ENCODE measurements at regions not wholly inside any gene's neighbourhood (a gene's known extent, or its start where the extent isn't known, plus 50 kb on each side); places are given as distances from the start of the nearest gene placed in this dataset.

DNA sequence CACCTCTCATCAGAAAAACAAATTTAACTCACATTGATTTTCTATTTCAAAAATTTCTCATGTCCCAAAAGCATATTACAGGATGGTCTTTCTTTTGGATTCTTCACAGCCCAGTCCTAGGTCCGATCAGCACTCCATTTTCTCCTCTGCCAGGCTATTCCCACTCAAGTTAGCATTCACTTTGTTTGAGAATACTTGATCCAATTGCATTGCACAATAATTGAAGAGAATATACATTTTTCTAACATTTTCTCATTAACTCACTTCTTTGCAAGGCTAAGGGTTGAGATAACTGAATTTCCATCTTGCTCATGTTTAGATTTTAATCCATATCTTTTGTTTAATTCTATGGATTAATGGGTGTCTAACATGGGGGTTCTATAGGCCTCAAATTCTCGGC is 716.1 kb downstream of the QKI start:
- DNase-seq, result no peak

DNA sequence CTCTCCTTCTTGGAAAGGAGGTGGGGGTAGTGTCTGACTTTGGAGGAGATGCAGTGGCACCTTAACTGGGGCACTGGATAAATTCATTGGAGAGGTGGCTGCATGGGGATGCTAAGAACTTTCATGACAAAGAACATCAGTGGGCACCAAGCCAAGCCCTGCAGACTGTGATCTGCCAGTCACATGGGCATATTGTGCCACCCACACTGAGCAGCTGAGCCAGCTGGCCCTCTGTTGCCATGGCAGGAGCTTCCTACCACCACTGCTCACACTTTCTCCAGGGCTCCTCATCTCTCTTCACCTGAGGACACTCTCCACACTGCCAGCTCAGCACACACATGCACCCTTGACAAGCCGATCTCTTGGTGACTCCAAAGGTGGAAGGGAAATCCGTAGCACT is 715.6 kb downstream of the QKI start:
- DNase-seq, result no peak

DNA sequence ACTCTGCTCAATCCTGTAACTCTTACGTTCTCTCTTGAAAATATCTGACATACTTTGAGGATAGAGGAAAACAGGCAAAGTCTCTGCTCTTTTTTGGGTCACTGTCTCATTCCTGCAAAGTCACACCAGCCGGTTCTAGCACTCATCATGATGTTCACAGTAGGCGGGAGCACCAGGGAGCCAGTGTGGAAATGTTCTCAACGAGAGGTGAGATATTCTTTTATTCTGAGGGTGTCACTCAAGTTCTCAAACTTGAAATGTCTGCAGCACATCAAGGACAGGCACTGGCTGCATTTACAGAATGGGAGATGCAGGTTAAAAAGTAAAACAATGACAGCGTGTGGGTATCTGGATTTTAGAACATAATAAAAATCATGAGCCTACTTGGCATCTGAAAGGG is 714.7 kb downstream of the QKI start:
- DNase-seq, result no peak

DNA sequence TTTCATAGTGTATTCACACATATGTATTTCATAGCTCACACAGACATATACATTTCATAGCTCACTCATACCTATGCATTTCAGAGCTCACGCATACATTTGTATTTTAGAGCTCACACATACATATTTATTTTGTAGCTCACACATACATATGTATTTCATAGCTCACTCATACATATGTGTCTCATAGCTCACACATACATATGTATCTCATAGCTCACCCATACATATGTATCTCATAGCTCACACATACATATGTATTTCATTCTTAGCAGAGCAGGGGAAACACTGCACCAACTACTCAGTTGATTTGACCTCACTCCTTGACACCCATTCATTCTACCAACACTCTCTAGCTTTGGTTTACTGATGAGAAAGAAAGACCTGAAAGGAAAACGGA is 713.6 kb downstream of the QKI start:
- DNase-seq, result no peak

DNA sequence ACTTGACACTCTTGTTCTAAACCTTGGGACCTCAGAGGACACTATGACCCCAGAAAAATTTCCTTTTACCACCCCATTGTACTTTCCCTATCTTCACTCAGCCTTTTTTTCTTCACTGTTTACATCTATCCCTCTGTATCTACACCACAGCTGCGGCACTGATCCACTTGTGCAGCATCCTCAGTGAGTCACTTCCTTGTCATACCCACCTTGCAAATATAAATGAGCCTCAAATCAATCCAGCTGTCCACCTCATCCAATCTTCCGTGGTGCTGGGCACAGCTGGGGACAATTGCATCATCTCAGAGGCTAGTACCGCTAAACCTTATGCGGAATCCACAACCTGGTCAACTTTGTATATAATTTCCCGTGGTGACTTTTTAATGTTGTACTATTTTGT is 710.5 kb downstream of the QKI start:
- no peak for DNase-seq

DNA sequence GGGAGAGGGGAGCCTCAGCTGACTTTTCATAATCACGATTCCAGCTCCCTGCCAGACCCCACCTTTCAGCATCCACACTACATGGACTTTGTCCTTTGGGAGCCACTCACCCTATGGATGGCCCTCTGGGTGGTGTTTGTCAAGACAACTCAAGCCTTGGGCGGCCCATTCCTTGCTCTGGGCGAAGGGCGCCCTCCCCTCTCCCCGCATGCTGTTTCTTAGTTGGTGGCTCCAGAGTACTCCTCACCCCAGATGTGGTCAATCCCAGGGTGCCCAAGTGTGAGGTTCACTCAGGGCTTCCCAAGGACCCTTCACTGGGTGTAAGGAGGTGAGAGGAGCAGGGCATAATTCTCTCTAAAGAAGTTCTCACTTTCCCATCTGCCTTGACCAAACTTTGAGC is 710.0 kb downstream of the QKI start:
- no peak for DNase-seq

DNA sequence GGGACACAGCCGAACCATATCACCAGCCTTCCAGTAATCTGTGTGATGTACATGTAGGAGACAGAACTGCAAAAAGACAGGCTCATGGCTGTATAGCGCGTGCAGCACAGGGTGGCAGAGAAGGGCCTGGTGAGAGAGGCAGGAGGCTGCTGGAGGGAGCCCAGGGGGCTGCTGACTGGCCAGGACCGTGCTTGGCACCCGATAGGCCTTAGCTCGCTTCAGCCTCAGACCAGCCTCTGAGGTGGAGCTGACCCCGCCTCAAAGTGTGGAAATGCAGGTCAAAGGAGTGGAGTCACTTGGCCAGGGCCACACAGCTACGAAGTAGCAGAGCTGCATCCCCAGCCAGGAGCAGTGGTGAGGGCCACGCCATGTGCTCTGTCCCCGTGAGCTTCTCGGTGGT is 707.6 kb downstream of the QKI start:
- DNase-seq, result no peak

DNA sequence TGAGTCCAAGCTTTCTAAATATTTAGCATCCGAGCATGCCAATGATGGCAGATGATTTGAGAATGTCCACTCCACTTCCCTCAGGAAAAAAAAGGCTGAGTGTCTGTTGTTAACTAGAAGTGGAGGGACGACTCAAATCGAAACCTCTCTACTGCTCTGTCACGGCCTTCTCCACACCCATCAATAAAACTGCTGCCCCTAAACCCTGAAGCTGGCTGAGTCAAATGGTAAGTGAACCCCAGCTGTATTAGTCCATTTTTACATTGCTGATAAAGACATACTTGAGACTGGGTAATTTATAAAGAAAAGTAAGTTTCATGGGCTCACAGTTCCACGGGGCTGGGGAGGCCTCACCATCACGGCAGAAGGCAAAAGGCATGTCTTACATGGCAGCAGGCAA is 707.0 kb downstream of the QKI start:
- DNase-seq, result no peak

DNA sequence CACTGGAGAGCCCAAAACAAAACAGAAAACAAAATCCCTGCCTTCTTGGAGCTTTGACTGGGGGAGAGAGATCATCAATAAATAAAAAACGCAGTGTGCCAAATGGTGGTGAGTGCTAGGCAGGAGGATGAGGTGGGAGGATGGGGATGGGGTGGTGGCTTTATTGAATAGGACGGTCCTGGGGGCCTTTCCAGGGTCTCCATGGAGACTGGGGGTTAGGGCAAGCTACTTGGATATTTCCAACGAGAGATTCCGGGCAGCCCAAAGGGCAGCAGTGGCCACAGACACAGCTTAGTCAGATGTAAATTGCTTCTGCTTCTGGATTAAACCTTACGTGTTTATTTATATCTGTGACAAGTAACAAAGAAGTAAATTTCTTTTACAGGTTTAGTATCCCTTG is 700.1 kb downstream of the QKI start:
- DNase-seq, result no peak

DNA sequence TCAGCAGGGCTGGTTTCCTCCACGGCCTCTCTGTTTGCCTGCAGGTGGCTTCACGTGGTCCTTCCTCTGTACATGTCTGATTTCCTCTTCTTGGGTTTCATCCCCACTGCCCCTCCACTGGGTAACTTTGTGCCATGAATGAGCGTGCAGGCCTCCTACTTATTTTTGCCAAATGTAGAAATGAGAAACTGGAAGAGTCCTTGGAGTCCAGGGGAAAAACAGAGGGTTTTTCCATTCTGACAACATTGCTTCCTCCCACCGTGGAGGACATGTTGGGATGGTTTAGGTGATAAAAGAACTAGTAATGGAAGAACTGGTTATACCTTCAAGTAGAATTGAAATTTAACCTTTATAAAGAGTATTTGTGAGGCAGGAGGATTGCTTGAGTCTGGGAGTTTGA is 699.5 kb downstream of the QKI start:
- no peak for DNase-seq

DNA sequence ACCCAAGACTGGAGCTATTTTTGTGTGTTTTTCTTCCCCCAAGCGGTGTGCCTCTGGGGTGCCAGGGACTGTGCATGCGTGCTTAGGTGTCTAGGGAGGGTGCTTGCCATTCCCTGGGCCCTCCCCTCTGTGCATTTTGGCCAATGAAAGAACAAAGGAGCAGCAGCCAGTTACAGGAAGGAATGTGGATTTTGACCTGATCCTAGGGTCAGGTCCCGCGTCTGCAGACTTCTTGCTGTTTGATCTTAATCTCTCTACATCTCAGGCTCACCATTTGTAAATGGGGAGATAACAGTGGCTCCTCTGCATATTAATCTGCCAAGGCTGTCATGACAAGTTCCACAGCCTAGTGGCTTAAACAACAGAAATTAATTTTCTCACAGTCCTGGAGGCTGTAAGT is 699.1 kb downstream of the QKI start:
- no peak for DNase-seq

DNA sequence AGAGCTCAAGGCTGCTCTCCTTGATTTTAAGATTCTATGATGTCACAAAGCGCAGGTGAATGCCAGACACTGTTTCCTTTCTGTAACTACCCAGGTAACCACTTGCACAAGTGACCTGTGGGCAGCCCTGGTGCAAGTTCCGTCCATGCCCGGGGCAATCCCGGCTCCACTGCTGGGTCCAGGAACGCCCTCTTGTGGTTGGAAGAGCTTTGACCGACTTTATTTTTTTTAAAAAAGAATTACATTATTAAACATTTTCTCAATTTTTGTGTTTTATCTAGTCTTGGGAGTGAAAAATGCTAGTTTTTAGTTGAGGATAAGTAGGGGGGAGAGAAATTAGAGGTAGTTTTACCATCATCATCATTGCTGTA is 695.2 kb downstream of the QKI start:
- no peak for DNase-seq

DNA sequence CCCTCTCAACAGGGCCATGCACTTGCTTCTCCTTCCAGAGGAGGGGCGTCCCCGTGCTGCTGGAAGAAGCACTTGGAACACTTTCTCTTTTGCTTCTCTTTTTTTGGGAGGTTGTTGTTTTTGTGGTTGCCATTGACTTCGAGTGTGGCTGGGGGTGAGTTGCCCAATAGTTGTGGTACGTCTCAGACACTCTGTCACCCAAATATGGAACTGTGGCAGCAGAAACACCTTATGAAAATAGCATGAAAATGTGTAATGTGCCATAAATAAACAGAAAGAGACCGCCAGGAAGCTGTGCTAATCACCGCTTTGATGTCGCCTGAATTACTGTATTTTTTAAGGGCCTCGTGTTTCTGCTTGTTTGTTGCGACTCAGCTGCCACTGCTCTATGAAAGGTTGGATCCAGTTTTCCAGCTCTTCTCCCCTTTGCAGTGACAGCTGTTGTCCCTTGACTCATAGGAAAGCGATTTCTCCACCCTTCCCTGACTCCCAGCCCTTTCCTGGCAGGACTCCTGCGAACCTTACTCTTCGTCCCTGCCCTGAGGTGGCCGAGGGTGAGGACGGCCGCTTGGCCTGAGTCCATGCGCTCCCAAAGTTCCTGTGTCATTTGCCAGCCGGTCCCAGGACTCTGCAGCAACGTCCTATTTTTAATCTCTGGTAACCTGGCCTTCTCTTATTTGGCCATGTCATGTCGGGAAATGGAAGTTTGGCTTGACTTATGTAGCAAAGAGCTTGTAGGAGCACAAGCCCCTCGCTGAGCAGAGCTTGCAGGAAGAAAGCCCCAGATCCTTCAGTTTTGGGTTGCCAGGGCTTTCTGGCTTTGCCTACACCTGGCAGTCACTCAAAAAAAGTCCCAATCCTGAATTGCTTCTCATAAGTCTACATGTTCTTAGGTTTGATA is 694.6 kb downstream of the QKI start:
- no peak for DNase-seq

DNA sequence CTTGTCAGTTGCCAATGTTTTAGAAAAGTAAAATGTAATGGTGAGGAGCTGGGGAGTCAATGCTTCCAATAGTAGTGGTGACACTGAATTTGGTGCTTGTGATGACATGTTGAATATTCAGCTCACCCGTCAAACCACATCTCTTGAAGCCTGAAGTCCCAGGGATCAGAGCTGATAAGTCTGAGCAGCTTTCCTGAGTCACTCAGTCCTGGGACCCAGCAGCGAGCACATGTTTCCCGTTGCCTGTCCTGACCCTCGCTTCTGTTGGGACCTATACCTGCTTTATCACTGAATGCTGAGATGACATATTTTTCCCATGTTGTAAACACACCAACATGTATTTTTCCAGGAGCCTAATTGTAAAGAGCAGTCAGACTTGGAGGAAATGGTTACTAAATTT is 693.6 kb downstream of the QKI start:
- no peak for DNase-seq

DNA sequence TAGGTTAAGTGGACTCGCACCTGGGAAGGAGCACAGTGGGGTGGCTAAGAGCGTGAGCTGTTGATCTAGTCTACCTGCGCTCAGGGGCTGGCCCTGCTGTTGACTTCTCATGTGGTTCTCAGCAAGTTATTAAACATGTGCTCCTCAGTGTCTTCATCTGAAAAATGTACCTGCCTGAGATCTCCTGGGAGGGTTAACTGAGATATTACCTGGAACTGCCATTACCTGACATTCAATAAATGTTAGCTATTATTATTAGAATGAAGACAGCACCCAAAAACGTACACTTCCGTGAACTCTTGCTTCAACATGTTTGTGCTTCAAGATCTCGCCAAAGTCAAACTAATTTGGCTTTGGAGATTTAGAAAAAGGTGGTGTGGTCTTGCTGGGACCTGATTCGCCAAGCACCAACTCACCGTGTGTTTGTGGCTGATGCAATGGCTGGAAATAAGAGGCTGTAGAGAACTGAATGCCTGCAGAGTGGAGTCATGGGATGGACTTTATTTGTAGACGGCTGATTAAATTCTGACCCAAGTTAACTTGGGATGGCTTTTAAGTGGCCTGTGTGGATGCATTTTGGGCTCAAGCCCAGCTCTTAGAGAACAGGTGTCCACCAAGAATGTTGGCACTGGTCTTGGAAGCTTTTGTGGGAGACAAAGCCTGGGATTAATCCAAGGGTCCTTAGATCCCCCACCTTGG is 692.9 kb downstream of the QKI start:
- no peak for DNase-seq

DNA sequence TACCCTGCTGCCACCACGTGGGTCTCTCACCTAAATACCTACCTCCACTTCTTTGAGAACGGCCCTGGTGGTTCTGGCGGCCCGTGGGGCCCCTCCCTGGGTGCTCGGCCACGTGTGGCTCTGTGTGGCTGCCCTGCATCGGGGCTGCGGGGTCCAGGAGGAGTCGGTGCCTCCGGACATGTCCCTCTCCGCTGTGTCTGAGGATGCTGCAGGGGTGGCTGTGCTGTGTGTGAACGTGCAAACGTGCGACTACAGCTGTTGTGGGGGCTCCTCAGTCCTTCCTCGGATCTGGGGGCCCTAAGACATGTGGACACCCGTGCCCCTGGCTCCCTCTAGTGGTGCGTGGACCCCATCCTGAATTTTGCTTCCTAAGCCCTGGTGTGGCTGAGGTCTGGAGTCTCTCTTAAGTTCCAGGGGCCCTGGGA is 691.8 kb downstream of the QKI start:
- no peak for DNase-seq

DNA sequence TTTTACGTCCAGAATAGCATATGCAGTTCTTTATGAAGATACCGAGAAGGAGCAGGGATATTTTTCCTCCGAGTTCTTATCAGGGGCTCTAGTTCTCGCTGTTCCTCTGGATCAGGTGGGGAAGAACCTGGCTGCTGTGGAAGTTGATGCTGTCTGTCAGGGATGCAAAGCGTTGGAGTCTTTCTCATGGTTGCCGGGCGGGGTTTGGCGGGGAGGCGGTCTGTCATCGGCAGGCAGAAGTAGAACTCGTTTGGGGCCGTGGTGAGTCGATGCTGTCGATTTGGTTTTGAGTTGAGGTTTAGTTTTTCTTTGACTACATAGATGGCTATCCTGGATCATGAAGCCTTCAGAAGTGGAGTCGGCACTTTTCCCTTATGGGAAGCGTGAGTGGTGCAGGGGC is 691.2 kb downstream of the QKI start:
- DNase-seq, result no peak

DNA sequence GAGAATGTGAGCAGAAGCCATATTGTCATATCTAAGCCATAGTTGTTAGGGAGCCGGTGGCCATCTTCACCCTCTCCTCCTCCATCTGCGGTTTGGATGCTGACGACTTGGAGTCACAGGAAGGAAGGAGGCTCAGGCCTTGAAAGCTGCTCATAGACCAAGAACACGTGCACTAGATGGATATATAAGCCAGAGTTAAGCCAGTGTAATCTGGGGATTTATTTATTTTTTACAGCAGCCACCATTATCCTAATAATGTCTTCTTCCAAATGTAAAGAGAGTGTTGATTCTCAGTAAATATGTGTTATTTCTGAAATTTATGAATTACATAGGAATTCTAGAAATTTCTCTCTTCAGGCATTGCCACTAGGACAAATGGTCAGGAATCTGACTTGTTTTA is 689.9 kb downstream of the QKI start:
- no peak for DNase-seq

DNA sequence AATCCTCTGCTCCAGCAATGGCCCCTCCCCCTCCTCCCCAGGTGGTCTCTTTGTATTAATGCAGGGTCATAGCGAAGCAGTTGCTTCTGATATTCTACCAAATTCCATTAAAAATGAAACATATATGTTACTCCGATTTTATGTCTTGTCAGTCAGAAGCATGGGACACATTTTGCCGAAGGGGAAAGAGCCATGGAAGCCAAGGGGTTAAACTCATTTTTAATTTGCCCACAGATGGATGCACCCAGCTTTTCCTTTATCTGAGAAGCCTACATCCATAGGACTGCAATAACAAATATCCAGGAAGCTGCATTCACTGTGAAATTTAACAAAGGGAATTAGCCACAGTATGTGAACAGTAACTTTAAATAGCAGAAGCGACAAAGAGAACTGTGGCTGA is 688.2 kb downstream of the QKI start:
- no peak for DNase-seq

DNA sequence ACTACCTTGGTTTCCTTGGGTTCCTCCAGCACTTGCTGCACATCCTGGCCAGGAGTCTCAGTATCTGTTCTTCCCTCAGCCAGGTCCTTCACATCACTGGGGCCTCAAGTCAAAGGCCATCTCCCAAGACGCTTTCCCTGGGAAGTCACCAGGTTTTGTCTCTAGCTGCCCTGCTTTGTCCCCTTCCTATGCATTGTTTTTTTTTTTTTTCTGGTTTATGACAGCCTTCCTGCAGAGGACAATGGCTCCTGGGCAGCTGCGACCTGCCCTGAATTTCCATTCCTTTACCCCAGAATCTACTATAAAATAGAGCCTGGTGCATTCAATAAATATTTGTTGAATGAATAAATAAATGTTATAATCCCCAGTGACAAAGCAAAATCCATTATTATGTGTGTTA is 687.3 kb downstream of the QKI start:
- no peak for DNase-seq

DNA sequence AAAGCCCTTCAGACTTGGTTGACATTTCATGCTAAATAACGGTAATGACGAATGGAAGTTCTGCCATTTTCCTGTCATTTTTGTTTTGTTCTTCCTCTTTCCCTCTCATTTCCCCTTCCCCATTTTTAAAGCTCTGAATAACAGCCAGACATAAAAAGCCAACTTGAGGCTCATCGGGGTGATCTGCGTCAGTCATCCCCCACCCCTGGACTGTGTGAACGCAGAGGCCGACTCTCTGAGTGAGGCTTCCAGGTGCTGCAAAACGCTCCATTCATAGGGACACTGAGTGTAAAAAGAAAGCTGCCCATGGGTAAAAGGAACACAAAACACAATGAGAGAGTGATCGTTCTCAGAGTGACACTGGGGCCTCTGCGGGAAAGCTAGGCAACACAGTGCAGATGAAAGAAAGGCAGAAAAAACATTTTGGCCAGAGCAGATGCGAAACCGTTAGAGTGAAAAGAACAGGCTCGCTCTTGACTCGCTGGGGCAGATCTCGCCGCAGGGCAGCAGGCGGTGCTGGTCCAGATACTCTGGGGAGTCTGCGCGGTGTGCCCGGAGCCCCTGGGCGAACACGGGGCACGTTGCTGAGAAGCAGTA is 684.8 kb downstream of the QKI start:
- DNase-seq, result no peak

DNA sequence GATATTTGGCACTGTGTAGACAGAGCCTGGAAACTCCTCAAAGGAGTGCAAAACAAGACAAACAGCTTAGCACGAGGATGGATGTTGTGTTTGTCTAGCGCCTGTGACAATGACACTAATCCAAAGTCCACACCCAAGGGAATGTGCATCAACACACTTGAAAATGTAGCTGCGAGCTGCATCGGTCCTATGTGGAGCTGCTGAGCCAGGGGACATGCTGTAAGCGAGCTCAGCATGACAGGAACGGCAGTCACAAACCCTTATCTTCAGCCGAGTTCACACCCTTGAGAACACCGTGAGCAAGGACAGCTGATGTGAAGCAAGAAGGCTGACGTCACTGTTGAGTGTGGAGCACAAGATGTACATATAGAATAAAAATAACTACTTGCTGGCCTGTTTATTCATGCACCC is 684.3 kb downstream of the QKI start:
- no peak for DNase-seq

DNA sequence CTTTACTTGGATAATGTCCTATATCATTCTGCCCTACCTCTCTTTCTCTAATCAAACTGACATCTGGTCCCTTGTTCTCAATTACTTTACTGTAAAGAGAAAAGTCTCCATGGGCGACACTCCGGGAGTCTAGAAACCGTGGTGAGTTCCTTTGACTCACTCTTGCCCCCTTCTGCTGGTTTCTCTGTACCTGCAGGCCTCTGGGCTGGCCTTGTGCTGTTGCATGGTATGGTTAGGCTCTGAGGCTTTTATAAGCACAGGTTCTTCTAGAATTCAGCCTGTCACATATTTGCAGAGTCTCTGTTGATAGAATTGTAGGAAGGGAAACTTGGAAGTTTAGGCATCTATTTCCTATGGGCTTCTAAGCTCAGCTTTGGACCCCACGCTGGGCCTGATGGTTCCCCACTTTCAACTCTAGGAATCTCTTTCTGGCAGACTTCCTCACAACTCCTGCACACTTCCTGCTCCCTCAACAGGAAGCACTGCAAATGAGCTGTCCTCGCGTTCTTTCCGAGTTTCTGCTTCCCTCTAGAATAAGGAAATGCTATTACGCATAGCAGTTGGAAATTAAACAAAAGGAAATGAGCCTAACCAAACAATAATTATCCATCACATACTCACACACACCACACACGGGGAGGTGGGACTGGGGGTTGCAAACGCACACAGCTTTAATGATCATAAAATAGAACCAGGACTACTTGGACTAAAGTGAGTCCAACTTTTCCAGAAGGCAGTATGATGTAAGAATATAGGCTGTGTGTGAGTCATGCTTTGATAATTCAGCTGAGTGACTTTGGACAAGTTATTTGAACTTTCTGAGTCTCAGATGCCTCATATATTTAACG is 683.3 kb downstream of the QKI start:
- no peak for DNase-seq

All from activated CD4-positive, alpha-beta T cell treated with anti-CD3 and anti-CD28 coated beads for 4 hours (primary cell).